NCI-H446 treated with DMSO at 0.1 percent for 48 hours (cell line): ENCODE measurements at regions not wholly inside any gene's neighbourhood (a gene's known extent, or its start where the extent isn't known, plus 50 kb on each side); places are given as distances from the start of the nearest gene placed in this dataset.
"Not testable (repeated sequence)": the region's sequence is repeated elsewhere in the genome, so short reads cannot be mapped to it uniquely, and the experiment has no call there.

ENCODE experiments used
- DNase-seq: peaks from one replicate; lab custom pipeline; 2025; lab: John Stamatoyannopoulos, UW

GRCh38 chr1:38667626-38668025, 191.9 kb downstream of the RRAGC start:
- DNase-seq = no peak

GRCh38 chr1:38662126-38662525, 197.4 kb downstream of the RRAGC start:
- no peak for DNase-seq

- no peak for DNase-seq
These were observed 200.7 kb downstream of the RRAGC start for GRCh38 chr1:38658883-38659282.

GRCh38 chr1:38657873-38658272, 201.7 kb downstream of the RRAGC start:
- no peak for DNase-seq

- no peak for DNase-seq
These were observed 202.2 kb downstream of the RRAGC start for GRCh38 chr1:38657207-38657840.

- no peak for DNase-seq
These were observed 202.8 kb downstream of the RRAGC start for GRCh38 chr1:38656726-38657125.

GRCh38 chr1:38652217-38652616, 207.4 kb downstream of the RRAGC start:
- no peak for DNase-seq

GRCh38 chr1:38651669-38652068, 207.9 kb downstream of the RRAGC start:
- no peak for DNase-seq

GRCh38 chr1:38648417-38648816, 211.2 kb downstream of the RRAGC start:
- no peak for DNase-seq

GRCh38 chr1:38647341-38647740, 212.2 kb downstream of the RRAGC start:
- not testable (repeated sequence) for DNase-seq

- DNase-seq = no peak
These were observed 215.5 kb downstream of the RRAGC start for GRCh38 chr1:38644092-38644491.

GRCh38 chr1:38641661-38642060, 217.9 kb downstream of the RRAGC start:
- DNase-seq = no peak

- DNase-seq = no peak
These were observed 219.2 kb downstream of the RRAGC start for GRCh38 chr1:38640371-38640770.

GRCh38 chr1:38628241-38628640, 231.3 kb downstream of the RRAGC start:
- DNase-seq = no peak

GRCh38 chr1:38625939-38626338, 233.6 kb downstream of the RRAGC start:
- no peak for DNase-seq

- DNase-seq = no peak
These were observed 235.1 kb downstream of the RRAGC start for GRCh38 chr1:38624336-38625039.

GRCh38 chr1:38623529-38623928, 236.0 kb downstream of the RRAGC start:
- no peak for DNase-seq

GRCh38 chr1:38622197-38622596, 237.4 kb downstream of the RRAGC start:
- DNase-seq = no peak

GRCh38 chr1:38616846-38617245, 242.7 kb downstream of the RRAGC start:
- DNase-seq = no peak

- DNase-seq = no peak
These were observed 243.9 kb downstream of the RRAGC start for GRCh38 chr1:38615680-38616079.

GRCh38 chr1:38614861-38615260, 244.7 kb downstream of the RRAGC start:
- no peak for DNase-seq

GRCh38 chr1:38613996-38614395, 245.6 kb downstream of the RRAGC start:
- DNase-seq = no peak

GRCh38 chr1:38612951-38613350, 246.6 kb downstream of the RRAGC start:
- DNase-seq = no peak

GRCh38 chr1:38611664-38612211, 247.8 kb downstream of the RRAGC start:
- DNase-seq = no peak
